Natural killer cell (primary cell): ENCODE measurements at regions not wholly inside any gene's neighbourhood (a gene's known extent, or its start where the extent isn't known, plus 50 kb on each side); places are given as distances from the start of the nearest gene placed in this dataset.

Experiments used
- ATAC-seq, 3 donors: fragments of 150-1000 bp in 2 of 3; fragments of 200-7000 bp in 1 of 3; cut with Tn5 transposase; 1 replicate in 1 of 3; 2 replicates in 2 of 3; pipeline ENCODE4 v1.10.0; 2021; ENCODE audit warnings: mild to moderate bottlenecking in 2 of 3, moderate library complexity in 2 of 3
- DNase-seq, 2 donors: peaks; one replicate each; pipeline versions ENCODE4 v3.0.0 to v3.0.0-alpha.2; 2013 to 2021; ENCODE audit warnings: mixed read lengths in 1 of 2
- H3K27ac ChIP-seq: one replicate; pipeline ENCODE4 v1.5.1; 2013; ENCODE audit warnings: mild to moderate bottlenecking, low read length
- H3K27me3 ChIP-seq: one replicate; pipeline ENCODE4 v1.6.1; 2013; ENCODE audit warnings: low read length; ENCODE audit not compliant: control insufficient read depth, insufficient read depth
- H3K36me3 ChIP-seq: one replicate; pipeline ENCODE4 v1.6.1; 2013; ENCODE audit warnings: low read length; ENCODE audit not compliant: control insufficient read depth, insufficient read depth
- H3K4me1 ChIP-seq: one replicate; pipeline ENCODE4 v1.6.1; 2013; ENCODE audit warnings: low read length; ENCODE audit not compliant: control insufficient read depth, insufficient read depth
- H3K4me3 ChIP-seq: one replicate; pipeline ENCODE4 v1.5.1; 2013; ENCODE audit warnings: low read length
- H3K9me3 ChIP-seq: one replicate; pipeline ENCODE4 v1.6.1; 2013; ENCODE audit warnings: low read length; ENCODE audit not compliant: control insufficient read depth, insufficient read depth
- H3K27ac Mint-ChIP-seq, 2 donors: one replicate each; pipeline ENCODE4 v1.8.0; 2022; ENCODE audit warnings: mild to moderate bottlenecking in 2 of 2, mixed read lengths in 2 of 2, moderate library complexity in 1 of 2
- H3K27me3 Mint-ChIP-seq, 2 donors: one replicate each; pipeline ENCODE4 v1.8.0; 2022; ENCODE audit warnings: low read depth in 2 of 2, mixed read lengths in 2 of 2
- H3K36me3 Mint-ChIP-seq: one replicate; pipeline ENCODE4 v1.8.0; 2022; ENCODE audit warnings: mixed read lengths
- H3K4me1 Mint-ChIP-seq, 2 donors: one replicate each; pipeline ENCODE4 v1.8.0; 2022; ENCODE audit warnings: mixed read lengths in 2 of 2
- H3K4me3 Mint-ChIP-seq: one replicate; pipeline ENCODE4 v1.8.0; 2022; ENCODE audit warnings: mild to moderate bottlenecking, moderate library complexity, mixed read lengths
- H3K9me3 Mint-ChIP-seq, 2 donors: one replicate each; pipeline ENCODE4 v1.8.0; 2022; ENCODE audit warnings: mixed read lengths in 2 of 2
- CTCF ChIP-seq: fragments of 200-600 bp; IDR thresholded peaks from one replicate; pipeline ENCODE4 v1.8.0; 2022; ENCODE audit warnings: antibody characterized with exemption
- WGBS: methylation state at CpG from one replicate; pipeline ENCODE4 v1.1.7; 2013; ENCODE audit warnings: missing lambda C conversion rate; ENCODE audit not compliant: insufficient coverage; 5-methylcytosine and 5-hydroxymethylcytosine counted together
- intact Hi-C: fragments of 100-400 bp; cut with micrococcal nuclease; formaldehyde crosslinking; loops from one replicate; pipeline ENCODE4 v1.14.2; 2022

GRCh38 chr13:105297839-105298238, 1237.6 kb downstream of the EFNB2 start:
- H3K9me3 Mint-ChIP-seq, result no peaks in the 10 kb centered on the region
- no peaks in the 10 kb centered on the region for H3K36me3 Mint-ChIP-seq
- ATAC-seq (no peak), DNase-seq (no peak)
- intact Hi-C loops, result no loop called here
- no peaks in the 10 kb centered on the region for H3K9me3 ChIP-seq
- no peaks in the 10 kb centered on the region for H3K27me3 Mint-ChIP-seq
- 90% methylated on average over 7 of the region's 7 CpGs for WGBS
- no peaks in the 10 kb centered on the region for H3K4me1 ChIP-seq
- no peaks in the 10 kb centered on the region for H3K4me1 Mint-ChIP-seq
- TF ChIP-seq CTCF, result no peak
- no peak overlapping the region for H3K27ac Mint-ChIP-seq
- no peak overlapping the region for H3K4me3 ChIP-seq
- H3K36me3 ChIP-seq, result no peaks in the 10 kb centered on the region
- no peaks in the 10 kb centered on the region for H3K27me3 ChIP-seq
- H3K27ac ChIP-seq, result no peak overlapping the region
- no peak overlapping the region for H3K4me3 Mint-ChIP-seq

DNA sequence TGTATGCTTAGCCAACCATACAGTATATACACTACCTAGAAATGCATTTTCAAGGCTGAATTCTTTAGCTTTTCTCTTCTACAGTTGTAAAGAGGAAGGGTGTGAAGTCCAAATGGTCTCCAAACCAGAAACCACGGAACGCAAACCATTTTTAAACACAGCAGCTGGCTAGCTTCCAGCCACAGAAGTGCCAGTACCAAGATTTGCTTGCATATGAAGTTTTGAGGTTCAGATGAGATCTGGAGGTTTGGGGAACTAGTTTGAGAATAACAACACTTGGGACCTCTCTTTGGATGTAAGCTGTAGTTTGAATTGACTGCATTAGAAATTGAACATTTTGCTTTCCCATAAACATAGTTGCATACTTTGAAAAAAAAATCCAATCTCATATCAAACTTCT, 1243.5 kb downstream of the EFNB2 start:
- ATAC-seq, result no peak
- H3K36me3 Mint-ChIP-seq, result no peaks in the 10 kb centered on the region
- Histone ChIP-seq H3K4me1 (no peaks in the 10 kb centered on the region), H3K36me3 (no peaks in the 10 kb centered on the region), H3K27ac (no peak overlapping the region), H3K4me3 (no peak overlapping the region), H3K27me3 (no peaks in the 10 kb centered on the region), H3K9me3 (no peaks in the 10 kb centered on the region)
- TF ChIP-seq CTCF, result no peak
- H3K27ac Mint-ChIP-seq, result no peak overlapping the region
- no peaks in the 10 kb centered on the region for H3K4me1 Mint-ChIP-seq
- no peak for DNase-seq
- intact Hi-C loops, result no loop called here
- 25% methylated on average over 2 of the region's 2 CpGs for WGBS
- no peak overlapping the region for H3K4me3 Mint-ChIP-seq
- no peaks in the 10 kb centered on the region for H3K27me3 Mint-ChIP-seq
- no peaks in the 10 kb centered on the region for H3K9me3 Mint-ChIP-seq

DNA sequence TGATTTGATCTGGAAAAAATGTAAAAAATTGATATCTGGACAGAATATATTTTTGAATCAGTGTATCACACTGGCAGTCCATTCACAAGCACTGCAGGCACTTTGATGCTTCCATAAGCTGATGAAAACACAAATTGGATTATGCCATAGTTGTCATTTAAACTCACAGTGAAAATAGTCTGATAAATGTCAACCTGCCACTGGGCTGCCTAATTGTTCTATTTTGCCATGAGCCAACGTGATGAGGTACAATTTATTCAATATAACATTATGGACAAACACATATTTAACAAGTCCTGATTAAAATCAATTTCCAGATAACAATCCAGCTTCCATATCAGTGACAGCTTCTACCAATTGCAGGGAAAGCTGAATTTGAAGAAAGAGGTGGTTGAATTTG, 1244.9 kb downstream of the EFNB2 start:
- Mint-ChIP-seq H3K4me3 (no peak overlapping the region), H3K9me3 (no peaks in the 10 kb centered on the region), H3K36me3 (no peaks in the 10 kb centered on the region), H3K4me1 (no peaks in the 10 kb centered on the region), H3K27me3 (no peaks in the 10 kb centered on the region), H3K27ac (no peak overlapping the region)
- H3K27me3 ChIP-seq, result no peaks in the 10 kb centered on the region
- H3K36me3 ChIP-seq, result no peaks in the 10 kb centered on the region
- H3K4me1 ChIP-seq, result no peaks in the 10 kb centered on the region
- WGBS, result 73% methylated on average over 1 of the region's 1 CpG
- intact Hi-C loops, result no loop called here
- H3K4me3 ChIP-seq, result no peak overlapping the region
- DNase-seq (no peak), ATAC-seq (no peak)
- no peak overlapping the region for H3K27ac ChIP-seq
- no peaks in the 10 kb centered on the region for H3K9me3 ChIP-seq
- no peak for TF ChIP-seq CTCF

DNA sequence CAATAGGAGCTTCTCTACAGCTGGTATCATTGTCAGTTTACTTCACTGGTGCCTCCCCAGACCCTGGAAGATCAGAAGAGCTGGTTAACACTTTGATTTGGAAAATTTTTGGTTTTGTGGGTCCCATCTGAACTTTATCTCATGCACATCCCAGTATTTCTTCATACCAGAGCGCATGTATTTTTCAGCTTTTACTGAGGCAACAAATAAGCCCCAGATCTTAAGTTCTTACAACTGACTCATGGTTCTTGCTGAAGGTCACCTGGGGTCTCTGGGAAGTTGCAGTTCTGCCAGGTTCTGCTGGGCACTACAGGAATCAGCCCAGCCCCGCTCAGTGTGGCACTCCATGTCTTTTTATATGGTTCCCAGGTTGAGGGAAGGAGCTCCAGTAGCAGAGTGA, 1249.9 kb downstream of the EFNB2 start:
- Histone ChIP-seq H3K4me1 (no peaks in the 10 kb centered on the region), H3K27me3 (no peaks in the 10 kb centered on the region), H3K36me3 (no peaks in the 10 kb centered on the region), H3K9me3 (no peaks in the 10 kb centered on the region), H3K27ac (no peak overlapping the region), H3K4me3 (no peak overlapping the region)
- Mint-ChIP-seq H3K4me3 (no peak overlapping the region), H3K9me3 (no peaks in the 10 kb centered on the region), H3K27me3 (no peaks in the 10 kb centered on the region), H3K4me1 (no peaks in the 10 kb centered on the region), H3K36me3 (no peaks in the 10 kb centered on the region), H3K27ac (no peak overlapping the region)
- ATAC-seq, result no peak
- no peak for DNase-seq
- WGBS, result 81% methylated on average over 2 of the region's 2 CpGs
- intact Hi-C loops, result no loop called here
- TF ChIP-seq CTCF, result no peak
